GF-D8 (cell line): ENCODE measurements at regions not wholly inside any gene's neighbourhood (a gene's known extent, or its start where the extent isn't known, plus 50 kb on each side); places are given as distances from the start of the nearest gene placed in this dataset.

ENCODE experiments used
- DNase-seq: peaks from one replicate; lab custom pipeline; 2025; lab: John Stamatoyannopoulos, UW

DNA sequence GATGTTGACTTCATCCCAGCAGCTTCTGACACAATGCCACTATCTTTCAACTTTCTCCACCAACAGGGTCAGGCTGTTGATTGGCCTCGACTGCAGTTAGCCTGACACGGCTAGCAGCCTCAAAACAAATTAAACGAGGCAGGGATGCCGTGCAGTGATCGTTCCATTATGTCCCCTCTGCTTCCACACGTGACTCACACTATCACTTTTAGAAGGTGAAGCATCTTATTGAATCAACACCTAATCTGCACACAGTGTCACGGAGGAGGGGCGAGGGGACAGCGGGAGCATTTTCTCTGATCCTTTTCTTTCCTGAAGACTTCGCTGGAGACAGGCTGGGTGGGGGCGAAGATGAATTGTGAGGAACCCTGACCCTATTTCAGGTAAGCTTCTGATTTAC lies 241.9 kb upstream of the ZNF507 start:
- no peak for DNase-seq

DNA sequence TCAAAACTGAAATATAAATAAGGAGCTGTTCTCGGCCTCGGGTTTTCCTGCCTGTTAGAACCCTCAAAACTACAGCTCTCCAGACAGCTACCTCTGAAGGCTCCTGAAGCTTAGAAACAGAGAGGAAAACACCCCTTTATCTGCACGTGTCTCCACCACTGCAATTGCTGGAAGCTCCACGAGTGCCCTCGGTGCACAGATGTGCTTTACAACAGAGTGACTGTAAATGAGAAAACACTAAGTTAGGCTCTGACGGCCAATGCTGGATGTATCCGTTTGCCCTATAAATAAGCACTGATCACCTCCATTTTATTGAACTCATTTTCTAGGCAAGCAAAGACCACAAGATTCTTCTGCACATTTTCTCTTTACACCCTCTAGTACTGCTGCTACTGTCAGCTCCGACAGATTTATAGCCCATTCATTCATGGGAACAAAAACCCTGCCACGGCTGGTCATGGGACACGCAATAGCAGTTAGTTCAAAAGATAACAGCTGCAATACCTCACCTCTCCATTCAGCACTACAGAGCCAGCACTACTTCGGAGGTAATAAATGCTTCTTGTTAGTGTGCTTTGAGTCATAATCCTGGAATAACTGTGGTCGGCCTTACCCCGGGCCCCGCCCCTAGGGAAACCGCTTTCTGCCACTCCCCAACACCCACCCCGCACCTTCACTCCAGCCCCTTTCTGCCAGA lies 241.1 kb upstream of the ZNF507 start:
- no peak for DNase-seq

DNA sequence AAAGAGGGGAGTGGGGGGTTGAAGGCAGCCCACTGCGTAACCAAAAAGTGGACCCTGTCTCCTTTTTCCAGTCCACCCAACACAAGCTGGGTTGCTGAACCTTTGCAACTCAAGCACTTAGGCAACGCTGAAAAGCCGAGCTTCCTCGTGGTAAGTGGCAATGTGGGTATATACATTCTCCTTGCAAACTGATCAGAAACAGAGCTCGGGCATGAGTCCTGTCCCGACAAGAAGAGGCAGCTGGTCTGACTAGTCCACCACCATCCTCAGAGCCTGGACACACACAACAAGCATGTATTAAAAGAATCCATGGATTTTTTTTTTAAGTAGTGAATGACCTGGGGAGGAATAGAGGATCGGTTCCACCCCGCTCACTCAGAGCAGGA lies 240.6 kb upstream of the ZNF507 start:
- DNase-seq: no peak

DNA sequence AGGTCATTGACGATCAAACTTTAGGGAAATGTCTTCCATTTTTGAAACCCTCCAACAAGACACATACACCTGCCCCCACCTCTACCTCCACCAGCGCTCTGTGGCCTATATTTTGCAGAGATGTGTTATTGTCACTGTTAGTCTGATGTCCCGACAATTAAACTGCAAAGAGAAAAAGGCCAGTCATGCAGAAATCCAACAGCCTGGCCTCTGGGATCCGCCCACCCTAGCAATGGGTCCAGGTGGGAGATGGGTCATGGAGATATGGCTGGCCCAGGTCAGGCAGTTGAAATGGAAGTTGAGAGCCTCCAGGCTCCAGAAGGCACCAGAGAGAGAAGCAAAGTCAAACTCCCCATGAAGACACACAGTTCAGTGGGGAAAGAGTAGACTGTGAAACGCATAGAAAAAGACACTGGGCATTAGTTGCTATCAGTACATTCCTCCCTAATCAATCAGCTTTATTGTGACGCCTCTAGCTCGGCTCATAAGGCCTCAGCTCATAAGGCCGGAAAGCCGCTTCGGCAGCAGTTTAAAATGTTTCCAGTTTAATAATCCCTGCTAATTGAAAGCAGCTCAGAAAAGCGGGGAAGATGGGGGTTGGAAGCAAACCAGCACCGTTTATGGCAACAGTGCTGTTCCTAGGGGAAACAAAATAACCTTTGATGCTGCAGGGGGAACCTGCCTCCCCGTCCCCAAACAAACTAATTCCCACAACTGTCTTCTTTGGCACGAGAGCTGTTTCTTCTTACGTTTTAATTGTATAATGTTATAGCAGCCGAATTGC lies 239.7 kb upstream of the ZNF507 start:
- no peak for DNase-seq

DNA sequence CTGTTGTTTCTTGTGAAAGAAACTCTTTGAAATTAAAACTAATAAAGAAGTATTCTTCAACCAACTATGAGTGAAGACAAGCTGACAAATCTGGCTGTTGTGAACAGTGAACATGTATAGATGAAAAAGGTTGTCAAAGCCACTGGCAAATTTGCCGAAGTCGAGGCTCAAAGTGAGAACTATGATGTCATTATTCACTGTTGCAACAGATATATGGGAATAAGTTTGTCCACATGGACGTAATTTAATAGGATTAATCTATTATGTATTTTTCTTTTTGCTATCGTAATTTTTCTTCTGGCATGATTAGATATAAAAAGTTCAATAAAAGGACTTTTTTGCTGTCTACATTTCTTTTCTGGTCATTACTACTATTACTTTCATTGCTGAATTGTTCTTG lies 223.2 kb upstream of the ZNF507 start:
- no peak for DNase-seq

DNA sequence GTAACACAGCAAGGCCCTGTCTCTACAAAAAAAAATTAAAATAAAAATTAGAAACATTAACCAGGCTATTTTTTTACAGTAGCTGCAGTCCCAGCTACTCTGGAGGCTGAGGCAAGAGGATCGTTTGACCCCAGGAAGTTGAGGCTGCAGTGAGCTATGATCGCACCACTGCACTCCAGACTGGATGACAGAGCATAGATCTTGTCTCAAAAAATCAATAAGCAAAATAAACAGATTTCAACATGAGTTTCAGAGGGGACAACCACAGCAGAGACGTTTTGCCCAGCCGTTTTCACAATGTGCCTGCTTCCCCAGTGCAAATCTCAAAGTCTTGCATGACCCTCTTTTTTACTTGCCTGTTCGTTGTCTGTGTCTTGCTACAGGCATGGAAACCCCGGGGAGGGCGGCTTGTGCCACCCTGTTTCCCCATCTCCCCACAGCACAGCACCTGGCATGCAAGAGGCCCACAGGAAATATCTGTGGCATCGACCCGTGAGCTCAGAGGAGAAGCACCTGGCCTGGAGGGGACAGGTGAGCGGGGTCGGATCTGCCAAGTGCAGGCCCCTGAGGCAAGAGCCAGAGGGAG lies 222.0 kb upstream of the ZNF507 start:
- DNase-seq: no peak

DNA sequence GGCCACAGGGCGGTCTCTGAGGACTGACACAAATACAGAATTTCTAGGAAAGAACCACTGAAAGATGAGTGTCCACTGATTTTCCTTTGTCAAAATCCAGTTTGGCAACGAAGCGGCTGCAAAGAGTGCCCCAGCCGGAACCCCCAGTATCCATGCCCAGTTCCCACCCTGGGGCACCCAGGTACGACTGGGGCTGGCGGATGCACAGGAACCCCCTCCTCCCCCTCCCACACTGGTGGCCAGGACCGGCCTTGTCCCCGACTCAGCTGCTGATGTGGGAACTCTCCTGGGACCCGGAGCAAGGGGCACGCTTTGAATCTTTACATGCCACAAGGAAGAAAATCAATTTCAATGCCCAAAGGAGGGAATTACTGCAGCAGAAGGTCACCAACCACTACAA lies 220.8 kb upstream of the ZNF507 start:
- DNase-seq: no peak

DNA sequence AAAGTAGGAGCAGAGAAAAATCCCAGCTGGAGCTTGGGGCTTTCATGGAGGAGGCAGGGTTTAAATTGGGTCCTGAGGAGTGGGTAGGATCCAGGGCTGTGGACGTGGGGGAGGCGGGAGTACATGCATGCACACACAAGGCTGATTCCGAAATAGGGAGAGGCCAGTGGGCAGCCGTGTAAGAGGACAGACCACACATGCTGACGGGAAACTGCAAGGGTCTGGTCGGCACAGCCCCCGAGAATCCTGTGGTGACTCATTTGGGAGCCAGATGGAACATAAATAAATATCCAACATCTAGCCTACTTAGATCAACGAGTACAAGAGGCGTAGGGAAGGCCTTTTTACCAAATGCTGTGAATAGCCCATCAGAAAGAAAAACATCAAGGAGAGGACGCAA lies 216.3 kb upstream of the ZNF507 start:
- no peak for DNase-seq

DNA sequence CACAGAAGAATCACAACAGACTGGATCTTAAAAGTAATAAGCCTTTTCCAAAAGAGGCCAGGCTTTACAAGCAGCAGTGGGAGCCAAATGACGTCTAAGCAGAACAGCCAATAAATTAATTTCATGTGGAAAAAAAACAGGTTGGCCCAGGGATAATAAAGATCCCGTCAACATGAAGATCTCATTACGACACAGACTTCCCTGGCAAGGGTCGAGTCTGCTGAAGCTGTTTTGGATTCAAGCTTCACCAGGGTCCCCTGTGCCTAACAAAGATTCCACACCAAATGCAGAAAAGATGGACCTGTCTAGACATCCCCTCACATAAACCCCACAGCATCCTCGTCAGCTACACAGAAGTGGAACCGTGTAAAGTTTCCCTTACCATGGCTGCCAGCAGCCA lies 215.1 kb upstream of the ZNF507 start:
- DNase-seq: no peak

DNA sequence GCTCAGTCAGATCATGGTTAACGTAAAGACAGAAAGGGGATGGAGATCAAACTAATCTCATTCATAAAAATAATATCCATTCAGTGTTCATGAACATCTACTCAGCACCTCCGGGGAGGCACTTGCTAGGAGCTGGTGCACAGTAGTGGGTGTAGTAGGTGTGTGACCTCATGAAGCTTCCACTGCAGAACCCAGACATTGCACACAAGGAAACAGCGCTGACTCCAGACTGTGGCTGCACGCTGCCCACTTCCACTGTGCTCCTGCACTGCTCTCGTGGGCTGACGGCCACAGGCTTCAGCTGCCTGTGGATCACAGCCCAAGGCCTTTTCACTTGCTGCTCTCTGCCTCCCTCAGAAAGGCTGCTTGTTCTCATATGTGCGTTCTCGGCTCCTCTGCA lies 214.4 kb upstream of the ZNF507 start:
- DNase-seq: no peak

DNA sequence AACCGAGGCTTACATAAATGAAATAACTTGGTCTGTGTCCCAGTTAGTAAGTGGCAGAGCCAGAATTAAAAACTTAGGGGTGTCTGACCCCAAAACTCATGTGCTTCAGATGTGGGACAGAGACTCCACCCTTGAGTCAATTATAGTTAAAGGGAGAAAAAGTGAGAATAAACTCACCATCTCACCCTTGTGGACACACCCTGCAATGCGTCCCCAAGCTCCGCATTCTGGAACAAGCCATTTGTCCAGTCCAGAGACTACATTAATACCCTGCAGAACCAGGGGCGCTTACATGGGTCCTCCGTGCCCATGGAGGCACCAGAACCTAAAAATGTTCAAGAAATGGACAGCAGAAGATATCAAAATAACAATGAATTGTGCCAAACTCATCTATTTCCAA lies 207.0 kb upstream of the ZNF507 start:
- DNase-seq: no peak

DNA sequence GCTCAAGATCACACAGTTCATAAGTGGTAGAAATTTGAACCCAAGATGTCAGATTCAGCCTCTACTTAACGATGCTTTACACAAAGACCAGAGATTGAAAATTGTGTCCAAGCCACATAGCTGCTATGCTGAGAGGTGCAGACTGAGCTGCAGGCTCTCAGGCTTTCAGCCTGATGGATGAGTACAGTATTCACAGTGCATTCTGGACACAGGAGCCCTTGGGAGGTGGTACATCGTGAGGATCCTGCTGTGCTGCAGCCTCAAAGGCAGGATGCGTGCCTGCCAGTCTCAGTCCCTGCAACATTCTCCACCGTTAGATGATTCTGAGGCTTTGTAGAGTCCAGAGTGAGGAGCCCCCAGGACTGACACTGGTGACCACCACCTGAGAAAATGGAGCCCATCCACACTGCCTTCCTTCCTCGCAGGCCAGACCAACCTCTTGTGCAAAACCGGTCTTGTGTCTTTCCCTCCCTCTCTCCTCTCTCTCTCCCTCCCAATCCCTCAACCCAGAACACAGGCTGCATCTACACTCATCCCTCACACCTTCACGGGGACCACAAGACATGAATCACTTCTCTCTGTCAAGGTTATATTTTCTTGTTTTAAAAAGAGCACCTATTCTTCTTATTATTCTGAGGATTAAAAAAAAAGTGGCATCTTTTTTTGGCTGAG lies 203.4 kb upstream of the ZNF507 start:
- no peak for DNase-seq

DNA sequence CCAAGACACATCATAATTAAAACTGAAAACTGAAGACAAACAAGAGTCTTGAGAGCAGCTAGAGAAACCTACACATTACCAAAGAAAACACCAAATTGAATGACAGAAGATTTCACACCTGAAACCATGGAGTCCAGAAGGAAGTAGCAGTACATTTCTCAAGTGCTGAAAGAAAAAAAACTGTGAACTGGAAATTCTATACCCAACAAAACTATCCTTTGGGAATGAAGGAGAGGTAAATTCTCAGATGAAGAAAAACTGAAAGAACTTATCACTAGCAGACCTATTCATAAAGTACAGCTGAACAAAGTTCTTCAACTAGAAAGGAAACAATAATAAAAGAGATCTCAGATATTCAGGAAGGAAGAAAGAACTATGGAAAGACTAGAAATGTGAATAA lies 198.7 kb upstream of the ZNF507 start:
- no peak for DNase-seq

DNA sequence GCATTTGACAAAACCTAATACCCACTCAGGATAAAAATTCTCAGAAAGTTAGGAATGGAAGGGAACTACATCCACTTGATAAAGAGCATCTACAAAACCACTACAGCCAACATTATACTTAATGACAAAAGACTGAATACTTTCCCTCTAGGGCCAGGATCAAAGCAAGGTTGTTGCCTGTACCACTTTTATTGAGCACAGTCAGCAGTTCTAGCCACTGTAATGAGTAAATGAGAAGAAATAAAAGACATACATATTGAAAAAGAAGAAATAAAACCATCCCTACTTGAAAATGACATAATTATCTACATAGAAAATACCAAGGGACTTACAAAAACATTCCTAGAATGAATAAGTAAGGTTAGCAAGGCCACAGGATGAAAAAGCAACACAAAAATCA lies 194.8 kb upstream of the ZNF507 start:
- no peak for DNase-seq

DNA sequence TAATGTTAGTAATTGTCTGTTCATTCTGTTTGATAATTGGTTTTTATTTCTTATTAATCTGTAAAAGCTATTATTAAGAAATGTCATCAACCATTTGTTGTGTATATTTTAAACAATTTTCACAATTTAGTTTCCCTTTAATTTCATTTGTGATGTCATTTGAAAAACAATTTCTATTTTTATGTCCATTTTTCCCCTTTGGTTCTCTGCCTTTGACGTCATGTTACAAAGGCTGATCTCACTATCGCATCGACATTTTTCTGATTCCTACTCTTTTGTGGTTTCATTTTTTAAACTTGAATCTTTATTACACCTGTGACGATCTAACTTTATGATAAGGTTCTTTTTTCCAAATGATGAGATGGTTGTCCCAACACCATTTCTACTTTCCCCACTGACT lies 191.0 kb upstream of the ZNF507 start:
- no peak for DNase-seq

DNA sequence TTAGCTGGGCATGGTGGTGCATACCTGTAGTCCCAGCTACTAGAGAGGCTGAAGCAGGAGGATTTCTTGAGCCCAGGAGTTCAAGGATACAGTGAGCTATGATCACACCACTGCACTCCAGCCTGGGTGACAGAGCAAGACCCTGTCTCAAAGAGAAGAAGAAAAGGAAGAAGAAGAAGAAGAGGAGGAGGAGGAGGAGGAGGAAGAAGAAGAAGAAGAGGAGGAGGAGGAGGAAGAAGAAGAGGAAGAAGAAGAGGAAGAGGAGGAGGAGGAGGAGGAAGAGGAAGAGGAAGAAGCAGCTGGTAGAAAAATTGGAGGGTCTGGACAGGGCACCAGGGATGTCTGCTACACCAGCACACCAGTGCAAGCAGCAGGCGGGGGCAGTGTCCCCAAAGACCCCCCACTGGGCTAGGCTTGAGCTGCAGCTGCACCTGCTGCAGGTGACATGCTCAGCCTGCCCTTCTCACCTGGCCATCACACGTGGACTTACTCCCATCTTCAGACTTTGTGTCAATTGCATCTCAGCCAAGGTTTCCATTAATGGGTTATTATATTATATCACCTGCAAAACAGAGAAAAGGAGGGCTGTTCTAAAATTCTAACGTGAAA lies 180.9 kb upstream of the ZNF507 start:
- DNase-seq: no peak

DNA sequence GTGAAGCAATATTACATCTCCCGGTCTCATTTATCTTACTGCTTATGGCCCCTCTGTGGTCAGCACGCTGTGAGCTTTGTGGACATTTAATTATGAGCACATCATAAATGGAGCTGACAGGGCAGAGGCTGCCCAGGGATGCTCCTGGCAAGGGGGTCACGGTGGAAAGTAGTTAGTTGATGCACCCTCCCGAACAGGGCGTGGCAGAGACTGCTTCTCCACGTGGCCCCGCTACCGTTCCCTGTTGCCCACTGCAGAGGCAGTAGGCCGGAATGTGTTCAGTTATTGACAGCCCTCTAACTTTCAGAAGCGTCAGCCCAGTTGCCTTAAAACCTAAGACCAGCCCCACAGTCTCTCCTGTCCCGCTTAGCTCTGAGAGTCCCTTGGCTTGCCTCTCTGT lies 180.3 kb upstream of the ZNF507 start:
- no peak for DNase-seq

DNA sequence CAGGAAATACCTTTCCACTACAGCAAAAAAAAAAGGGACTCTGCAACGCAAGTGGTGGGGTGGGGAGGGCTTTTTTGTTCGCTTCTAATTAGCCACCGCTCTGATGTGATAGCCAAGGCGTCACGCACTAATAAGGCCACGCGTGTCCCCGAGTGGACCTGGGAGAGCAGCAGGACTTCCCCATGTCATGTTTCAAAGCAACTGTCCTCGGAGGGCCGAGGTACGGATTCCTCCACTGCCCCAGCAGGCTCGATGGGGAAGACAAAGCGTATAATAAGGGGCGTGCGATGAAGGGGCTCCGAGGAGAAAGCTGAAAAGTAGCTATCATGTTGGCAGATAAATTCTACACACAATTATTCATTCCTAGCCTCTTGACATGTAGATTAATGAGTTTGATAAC lies 179.7 kb upstream of the ZNF507 start:
- DNase-seq: no peak

DNA sequence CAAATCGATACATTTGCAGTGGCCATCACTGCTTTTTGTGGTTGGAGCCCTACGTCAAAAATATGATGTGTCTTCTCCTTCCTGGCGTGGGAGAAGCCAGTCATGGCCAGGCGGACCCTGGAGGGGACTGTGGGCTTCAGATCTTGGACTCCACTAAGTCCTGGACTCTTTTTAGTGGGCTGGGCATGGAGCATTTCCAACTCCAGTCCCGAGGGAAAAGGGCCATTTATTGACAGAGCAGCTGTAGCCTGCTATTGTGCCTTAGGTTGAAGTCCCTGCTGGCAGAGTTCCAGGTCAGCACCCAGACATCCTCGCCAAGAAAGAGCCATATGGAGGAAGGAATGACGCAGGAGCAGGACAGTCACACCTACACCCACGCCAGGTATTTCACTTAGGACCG lies 179.2 kb upstream of the ZNF507 start:
- DNase-seq: no peak

DNA sequence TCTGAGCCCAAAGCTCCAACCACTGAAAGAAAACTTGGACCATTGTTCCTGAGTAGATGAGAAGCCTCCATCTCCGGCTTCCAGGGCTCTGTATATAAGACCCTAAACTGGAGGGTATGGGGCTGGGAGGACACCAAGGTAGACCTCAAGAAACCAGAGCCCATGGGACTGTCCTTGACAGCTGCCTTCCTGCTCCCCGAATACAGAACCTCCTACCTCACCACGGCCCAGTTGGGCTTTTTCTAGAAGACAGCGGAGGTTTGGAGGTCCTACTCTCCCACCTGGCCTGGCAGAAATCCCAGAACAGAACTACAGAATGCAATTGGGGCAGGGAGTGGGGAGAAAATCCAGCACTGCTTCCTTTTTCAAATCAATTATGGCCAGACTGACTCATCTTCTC lies 177.3 kb upstream of the ZNF507 start:
- no peak for DNase-seq

DNA sequence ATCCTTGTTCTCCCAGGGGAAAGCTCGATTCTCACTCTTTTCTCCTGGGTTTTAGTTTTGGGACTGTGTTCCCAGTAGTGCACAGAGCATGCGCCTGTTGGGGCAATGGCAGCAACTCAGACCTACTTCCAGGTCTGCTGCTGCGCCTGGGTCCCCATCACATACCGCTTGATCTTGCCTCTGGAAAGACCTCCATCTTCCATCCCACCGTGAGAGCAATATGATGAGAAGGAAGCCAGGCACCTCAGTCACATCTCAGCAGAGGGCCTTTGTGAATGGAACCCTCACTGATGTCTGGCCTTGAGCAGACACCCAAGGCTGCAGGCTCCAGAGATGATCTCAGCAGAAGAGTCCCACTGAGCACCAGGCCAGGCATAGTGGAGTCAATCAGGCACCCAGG lies 176.8 kb upstream of the ZNF507 start:
- no peak for DNase-seq

DNA sequence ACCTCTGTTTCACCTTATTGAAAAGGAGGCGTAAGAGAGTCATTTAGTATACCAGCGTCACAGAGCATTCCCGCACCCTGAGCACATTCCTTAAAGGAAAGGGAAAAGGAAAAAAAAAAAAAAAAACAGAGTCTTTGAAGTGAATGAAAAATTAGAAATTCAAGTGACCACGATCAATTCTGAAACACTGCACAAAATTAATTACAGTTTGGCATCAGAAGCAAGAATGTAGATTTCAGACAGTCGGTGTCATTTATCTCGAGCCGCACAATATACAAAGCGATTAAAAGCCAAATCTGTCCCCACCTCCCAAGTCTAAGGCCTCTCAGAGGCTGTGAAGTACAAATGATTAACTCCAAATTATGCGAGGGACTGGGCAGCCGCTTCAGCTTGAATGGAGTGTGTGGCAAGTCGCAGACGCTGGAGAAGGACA lies 173.7 kb upstream of the ZNF507 start:
- no peak for DNase-seq
